ENCODE measurements at regions not wholly inside any gene's neighbourhood (a gene's known extent, or its start where the extent isn't known, plus 50 kb on each side); places are given as distances from the start of the nearest gene placed in this dataset.
"Not testable (repeated sequence)": the region's sequence is repeated elsewhere in the genome, so short reads cannot be mapped to it uniquely, and the experiment has no call there.

DNA sequence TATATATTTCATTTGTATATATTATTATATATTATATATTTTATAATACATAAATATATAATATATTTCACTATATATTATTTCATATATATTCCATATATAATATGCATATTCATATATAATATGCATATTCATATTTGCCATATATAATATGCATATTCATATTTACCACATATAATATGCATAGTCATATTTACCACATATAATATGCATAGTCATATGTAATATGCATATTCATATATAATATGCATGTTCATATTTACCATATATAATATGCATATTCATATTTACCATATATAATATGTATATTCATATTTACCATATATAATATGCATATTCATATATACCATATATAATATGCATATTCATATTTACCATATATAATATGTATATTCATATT, 51.2 kb upstream of the GATA2 start:
- Histone ChIP-seq H3K4me3 (ENCODE audit: insufficient read depth, low read depth, low read length) (no peak overlapping the region), H3K36me3 (replicated peaks; ENCODE audit: control insufficient read depth, insufficient read depth, low read length) (no peaks in the 10 kb centered on the region), H3K27me3 (ENCODE audit: control insufficient read depth, insufficient read depth, low read length) (no peaks in the 10 kb centered on the region)
- DNase-seq: no peak

DNA sequence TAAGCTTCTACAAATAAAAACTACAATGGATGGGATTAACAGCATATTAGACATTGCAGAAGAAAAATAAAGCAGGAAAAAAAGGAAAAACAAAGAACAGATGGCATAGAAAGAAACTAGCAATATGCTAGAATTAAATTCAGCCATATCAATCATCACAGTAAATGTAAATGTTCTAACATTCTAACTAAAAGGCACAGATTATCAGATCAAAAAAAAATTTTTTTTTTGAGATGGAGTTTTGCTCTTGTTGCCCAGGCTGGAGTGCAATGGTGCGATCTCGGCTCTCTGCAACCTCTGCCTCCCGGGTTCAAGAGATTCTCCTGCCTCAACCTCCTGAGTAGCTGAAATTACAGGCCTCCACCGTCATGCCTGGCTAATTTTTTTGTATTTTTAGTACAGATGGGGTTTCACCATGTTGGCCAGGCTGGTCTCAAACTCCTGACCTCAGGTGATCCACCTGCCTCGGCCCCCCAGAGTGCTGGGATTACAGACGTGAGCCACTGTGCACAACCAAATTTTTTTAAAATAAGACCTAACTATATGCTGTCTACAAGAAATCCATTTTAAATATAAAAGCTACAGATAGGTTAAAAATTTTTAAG, 50.7 kb upstream of the GATA2 start:
- not testable (repeated sequence) for DNase-seq; H3K36me3 ChIP-seq (replicated peaks; ENCODE audit: control insufficient read depth, insufficient read depth, low read length); H3K4me3 ChIP-seq (ENCODE audit: insufficient read depth, low read depth, low read length); H3K27me3 ChIP-seq (ENCODE audit: control insufficient read depth, insufficient read depth, low read length)
